ENCODE measurements at regions not wholly inside any gene's neighbourhood (a gene's known extent, or its start where the extent isn't known, plus 50 kb on each side); places are given as distances from the start of the nearest gene placed in this dataset.

DNA sequence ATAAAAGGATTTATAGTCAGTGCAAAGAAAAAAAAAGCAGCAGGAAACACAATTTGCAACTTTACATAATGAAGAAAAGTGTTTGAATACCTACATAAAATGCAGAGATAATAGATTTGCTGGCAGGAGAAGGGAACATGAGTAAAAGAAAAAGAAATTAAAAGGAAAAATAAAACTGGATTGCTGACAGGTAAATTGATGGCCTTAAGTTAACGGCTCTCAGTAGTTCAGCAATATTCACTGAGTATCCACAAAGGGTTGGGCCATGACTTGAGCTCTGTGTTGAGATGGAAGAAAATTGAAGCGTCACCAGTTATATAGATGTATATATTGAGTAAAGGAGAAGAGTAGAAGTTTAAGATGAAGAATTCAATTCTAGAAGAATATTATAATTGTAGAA lies 330.1 kb upstream of the VCX start:
- TF ChIP-seq POLR2A (IDR thresholded peaks at IDR 0.05) (no peak), CTCF (IDR thresholded peaks at IDR 0.05) (no peak)

Measured in esophagus squamous epithelium (tissue), 4 donors.